GM18511 (cell line): ENCODE measurements at regions not wholly inside any gene's neighbourhood (a gene's known extent, or its start where the extent isn't known, plus 50 kb on each side); places are given as distances from the start of the nearest gene placed in this dataset.

Source experiments
- ATAC-seq: cut with Tn5 transposase; IDR thresholded peaks from one replicate; pipeline ENCODE4 v1.9.1; 2021; ENCODE audit warnings: mild to moderate bottlenecking, moderate library complexity; ENCODE audit not compliant: unreplicated experiment

GRCh38 chr4:115965588-115965987, 852.2 kb upstream of the NDST4 start:
- ATAC-seq: no peak

DNA sequence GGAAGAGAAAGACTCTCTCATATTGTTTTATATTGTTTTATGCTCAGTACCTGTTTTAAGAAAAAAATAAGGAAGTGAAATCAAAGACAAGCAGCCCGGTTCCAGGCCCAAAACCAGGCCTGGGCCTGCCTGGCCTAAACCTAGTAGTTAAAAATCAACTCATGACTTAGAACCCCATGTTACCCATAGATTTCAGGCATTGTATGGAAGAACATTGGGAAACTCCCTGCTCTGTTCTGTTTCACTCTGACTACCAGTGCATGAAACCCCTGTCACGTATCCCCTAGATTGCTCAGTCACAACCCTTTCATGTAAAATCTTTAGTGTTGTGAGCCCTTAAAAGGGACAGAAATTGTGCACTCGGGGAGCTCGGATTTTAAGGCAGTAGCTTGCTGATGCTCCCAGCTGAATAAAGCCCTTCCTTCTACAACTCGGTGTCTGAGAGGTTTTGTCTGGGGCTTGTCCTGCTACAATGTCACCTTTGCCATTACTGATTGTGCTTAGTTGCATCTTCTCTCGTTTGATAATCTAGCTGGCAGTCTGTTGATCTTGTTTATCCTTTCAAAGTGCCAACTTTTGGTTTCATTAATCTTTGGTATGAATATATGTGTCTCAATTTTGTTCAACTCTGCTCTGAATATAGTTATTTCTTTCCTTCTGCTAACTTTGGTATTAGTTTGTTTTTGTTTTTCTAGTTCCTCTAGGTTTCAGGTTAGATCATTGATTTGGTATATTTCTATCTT, 842.8 kb upstream of the NDST4 start:
- peak; percentile 77 for ATAC-seq

DNA sequence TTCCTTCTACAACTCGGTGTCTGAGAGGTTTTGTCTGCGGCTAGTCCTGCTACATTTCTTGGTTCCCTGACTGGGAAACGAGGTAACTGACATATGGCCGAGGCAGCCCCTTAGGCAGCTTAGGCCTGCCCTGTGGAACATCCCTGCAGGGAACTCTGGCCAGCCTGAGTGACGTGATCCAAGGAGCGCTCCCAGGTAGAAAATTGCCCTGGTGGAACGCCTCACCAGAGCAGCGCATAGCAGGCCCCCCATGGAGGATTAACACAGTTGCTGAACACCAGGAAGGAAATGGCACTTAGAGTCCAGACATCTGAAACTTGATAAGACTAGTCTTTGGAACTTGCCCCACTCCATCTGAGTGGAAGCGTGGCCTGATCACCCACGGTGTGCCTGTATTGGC, 837.4 kb upstream of the NDST4 start:
- ATAC-seq: no peak

GRCh38 chr4:115949974-115950743, 836.7 kb upstream of the NDST4 start:
- peak; percentile 96 for ATAC-seq

- ATAC-seq: no peak
These were observed 831.6 kb upstream of the NDST4 start for GRCh38 chr4:115945026-115945425.

DNA sequence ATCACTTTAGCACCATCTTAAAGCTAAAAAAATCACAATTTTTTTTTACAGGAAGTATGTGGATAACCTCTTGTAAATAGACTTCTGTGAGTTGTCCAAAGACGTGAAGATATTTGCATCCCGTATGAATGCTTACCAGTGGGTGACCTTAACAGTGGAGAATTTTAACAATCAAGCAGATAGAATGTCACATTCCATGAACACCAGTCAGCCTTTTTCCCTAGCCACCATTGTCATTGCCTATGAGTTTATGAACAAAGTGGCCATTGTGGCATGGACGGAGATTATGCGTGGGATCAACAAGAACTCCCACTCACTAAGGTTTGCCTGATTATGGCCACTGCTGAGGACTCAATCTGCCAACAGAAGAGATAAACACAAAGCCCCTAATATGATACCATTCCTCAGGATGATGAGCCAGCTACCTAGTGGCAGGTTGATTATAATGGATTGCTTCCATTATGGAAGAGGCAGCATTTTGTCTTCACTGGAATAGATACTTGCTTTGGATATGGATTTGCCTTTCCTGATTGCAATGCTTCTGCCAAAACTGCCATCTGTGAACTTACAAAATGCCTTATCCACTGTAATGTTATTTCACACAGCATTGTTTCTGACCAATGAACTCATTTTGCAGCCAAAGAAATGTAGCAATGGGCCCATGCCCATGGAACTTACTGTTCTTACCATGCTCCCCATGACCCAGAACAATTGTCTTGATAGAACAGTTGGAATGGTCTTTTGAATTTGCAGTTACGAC, 830.9 kb upstream of the NDST4 start:
- no peak for ATAC-seq

DNA sequence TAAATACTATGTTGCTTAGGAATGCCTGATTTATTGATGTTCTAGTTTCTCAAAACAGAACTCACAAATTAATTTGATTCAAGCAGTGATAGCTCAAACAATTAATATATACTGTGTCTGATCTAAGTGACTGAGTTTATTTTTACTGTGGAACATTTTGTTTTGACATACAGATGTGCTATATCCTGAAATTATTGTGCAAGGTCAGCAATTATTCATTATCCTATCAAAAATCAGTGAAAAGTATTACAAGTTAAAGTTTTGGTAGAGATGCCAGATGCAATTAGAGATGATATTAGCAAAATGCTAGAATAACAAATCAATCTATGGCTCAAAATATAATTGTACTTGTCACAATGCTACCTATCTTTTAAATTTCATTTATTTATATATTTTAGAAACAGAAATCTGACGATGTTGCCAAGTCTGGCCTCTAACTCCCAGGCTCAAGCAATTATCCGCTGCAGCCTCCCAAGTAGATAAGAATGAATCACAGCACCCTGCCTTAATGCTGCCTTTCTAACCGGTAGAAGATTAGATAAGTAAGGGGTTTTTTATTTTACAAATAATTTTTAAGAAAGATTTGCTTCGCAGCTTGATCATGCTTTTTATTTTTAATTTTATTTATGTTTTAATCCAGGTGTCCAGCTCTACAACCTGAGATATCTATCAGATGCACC, 825.5 kb upstream of the NDST4 start:
- ATAC-seq: no peak

DNA sequence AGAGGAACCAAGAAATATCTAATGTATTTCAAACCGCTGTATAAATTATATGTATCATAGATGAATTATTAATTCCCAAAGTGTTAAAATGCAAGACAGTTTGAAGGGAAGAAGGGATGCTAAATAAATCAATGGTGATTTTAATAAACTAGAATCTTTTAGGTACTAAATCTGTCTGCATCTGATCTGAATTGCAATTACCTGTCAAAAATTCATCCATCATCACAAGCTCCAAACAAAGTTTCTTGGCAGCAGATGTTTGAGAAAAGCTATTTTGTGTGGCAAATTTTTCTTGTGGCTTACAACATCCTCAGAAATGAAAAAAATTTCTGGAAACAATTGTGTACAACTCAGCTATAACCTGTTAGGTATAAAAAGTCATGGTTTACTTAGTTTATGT, 816.0 kb upstream of the NDST4 start:
- no peak for ATAC-seq

DNA sequence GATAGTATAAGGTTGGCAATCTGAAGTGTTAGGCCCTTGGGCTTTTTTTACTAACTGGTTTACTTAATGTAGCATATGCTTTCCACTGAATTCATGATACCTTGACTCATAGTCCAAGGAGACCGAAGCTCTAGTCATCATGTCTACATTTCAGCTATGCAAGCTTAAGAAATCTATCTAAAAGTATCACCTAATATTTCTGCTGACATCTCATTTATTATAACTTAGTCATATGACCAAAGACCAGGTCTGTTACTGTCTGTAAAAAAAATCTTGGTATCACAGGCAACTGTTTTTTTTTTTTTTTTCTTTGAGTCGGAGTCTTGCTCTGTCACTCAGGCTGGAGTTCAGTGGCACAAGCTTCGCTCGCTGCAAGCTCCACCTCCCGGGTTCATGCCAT, 814.0 kb upstream of the NDST4 start:
- no peak for ATAC-seq

DNA sequence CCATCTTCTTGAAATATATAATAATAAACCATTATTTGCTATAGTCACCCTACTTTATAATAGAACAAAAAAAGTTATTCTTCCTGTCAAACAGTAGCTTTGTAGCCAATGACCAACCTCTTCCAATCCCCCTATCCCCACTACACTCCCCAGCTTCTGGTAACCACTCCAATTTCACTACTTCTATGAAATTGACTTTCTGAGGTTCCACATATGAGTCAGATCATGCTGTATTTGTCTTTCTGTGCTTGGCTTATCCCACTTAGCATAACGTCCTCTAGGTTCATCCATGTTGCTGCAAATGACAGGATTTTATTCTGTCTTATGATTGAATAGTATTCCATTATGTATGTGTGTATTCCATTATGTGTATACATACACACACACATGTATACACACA, 809.7 kb upstream of the NDST4 start:
- peak; percentile 69 for ATAC-seq

GRCh38 chr4:115920637-115921036, 807.2 kb upstream of the NDST4 start:
- ATAC-seq: no peak

- no peak for ATAC-seq
These were observed 804.7 kb upstream of the NDST4 start for GRCh38 chr4:115918149-115918548.

DNA sequence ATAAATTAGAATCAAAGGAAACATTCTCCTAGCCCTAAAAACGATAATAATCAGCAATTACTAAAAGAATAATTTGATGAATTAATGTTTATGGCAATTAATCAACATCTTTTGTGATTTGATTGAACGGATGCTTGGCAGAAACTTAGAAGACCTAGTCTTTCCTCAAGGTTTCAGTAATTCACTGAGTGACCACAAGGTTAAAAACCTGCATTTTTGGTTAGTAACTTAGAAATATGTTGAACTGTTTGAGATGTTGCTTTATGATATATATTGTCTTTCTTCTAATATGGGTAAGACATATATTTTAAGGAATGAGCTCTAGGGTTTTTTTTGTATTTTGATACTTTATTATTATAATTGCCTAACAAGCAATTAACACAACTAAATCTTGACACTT, 793.0 kb upstream of the NDST4 start:
- ATAC-seq: no peak

DNA sequence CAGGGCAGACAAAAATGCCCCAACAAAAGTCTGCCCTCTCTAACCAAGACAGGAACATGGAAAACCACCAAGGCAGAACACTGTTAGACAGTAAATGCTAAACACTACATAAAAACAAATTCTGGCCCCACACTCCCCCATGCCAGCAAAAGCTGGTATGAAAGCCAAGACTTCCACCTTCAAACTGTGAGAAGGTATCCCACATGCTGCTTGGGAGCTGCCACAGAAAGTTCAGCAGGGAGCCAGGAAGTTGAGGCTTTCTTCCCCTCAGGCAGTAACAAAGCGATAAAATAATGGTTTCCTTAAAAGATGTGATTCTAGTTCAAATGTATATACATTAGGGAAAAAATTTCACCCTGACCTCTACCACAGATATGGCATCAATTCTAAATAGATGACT, 770.4 kb upstream of the NDST4 start:
- no peak for ATAC-seq

DNA sequence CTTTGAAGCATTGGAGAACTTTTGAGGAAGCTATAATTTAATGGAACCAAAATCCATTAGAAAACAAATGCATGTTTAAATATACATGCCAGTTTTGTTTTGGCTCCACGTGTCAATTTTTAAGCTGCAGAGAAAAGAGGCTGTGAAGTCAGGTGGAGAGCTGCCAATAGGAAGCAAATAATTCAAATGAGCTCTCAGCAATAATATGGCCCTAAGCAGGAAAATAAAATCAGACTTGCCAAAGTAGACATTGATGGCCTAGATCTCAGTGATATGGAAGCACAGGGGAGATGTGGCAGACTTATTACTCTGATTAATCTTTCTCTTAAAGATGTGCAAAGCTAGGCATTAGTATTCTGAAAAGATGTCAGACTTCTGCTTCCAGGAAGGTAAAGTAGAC, 769.8 kb upstream of the NDST4 start:
- no peak for ATAC-seq

DNA sequence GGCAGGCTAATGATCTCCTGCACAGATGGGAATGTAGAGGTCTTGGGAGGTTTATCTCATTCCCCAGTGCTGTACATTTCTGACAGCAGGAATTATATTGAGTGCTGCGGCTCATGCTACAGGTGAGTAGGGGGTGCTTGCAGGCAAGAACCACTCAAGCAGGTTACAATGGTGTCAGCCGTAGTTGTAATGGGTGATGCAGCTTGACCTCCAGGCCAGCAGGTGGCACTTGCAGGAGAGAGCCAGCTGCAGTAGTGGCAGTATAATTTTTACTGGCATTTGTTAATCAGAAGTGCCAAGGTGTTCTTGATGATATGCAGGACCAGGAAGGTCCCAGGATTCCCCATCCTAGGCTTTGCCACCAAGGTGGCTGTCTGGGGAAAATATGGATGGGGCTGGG, 759.6 kb upstream of the NDST4 start:
- ATAC-seq: no peak

DNA sequence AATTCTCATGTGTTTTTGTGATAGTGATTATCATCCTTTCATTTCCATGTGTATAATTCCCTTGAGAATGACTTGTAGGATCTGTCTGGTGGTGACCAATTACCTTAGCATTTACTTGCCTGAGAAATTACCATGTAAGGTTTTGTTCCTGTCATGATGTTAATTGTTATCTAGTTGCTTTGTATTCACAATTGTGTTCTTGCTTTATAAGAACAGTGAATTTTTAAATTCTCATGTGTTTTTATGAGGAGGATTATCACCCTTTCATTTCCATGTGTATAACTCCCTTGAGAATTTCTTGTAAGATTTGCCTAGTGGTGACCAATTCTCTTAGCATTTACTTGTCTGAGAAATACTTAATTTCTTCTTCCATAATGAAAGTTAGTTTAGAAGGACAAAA, 758.2 kb upstream of the NDST4 start:
- no peak for ATAC-seq

- ATAC-seq: no peak
These were observed 753.0 kb upstream of the NDST4 start for GRCh38 chr4:115866364-115866896.

DNA sequence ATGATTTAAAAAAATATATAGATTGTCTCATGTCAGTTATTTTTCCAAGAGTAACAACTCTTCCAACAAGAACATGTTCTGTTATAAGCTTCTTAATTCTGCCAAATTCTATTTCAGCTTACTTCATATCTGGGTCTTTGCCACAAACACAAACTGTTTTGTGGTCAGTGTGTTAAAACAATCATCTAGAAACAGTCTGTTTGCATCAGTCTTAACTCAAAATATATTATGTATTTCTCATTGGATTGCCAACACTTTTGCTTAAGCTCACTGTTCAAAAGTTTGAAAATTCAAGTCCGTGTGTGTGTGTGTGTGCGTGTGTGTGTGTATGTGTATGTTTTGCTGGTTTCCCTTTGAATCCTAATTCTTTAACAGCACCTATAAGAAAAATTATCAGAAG, 752.3 kb upstream of the NDST4 start:
- ATAC-seq: no peak

DNA sequence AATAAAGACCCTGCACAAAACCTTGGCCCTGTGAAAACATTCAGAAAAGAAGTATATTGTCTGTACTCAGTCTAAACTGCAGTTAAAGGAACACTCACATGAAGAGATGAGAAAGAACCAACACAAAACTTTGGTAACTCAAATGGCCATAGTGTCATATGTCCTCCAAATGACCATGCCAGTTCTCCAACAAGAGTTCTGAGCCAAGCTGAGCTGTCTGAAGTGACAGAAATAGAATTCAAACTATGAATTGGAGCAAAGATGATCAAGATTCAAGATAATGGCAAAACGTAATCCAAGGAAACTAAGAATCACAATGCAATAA, 739.3 kb upstream of the NDST4 start:
- ATAC-seq: no peak
